Suprapubic skin (tissue), 4 donors: ENCODE measurements at regions not wholly inside any gene's neighbourhood (a gene's known extent, or its start where the extent isn't known, plus 50 kb on each side); places are given as distances from the start of the nearest gene placed in this dataset.

Experiments
- EP300 ChIP-seq: sonication (generic); formaldehyde crosslinking; IDR thresholded peaks from one replicate; pipeline ENCODE4 v1.6.1; 2017; ENCODE audit warnings: antibody characterized with exemption
- POLR2A ChIP-seq, 2 donors: fragments of 450-650 bp; IDR thresholded peaks; one replicate each; pipeline ENCODE4 v1.6.1; 2017; ENCODE audit warnings: antibody characterized with exemption in 2 of 2, mild to moderate bottlenecking in 2 of 2, moderate library complexity in 2 of 2
- POLR2AphosphoS5 ChIP-seq, 3 donors: sonication (generic); formaldehyde crosslinking; IDR thresholded peaks; one replicate each; pipeline ENCODE4 v1.6.1; 2017; ENCODE audit warnings: antibody characterized with exemption in 3 of 3
- TF ChIP-seq, protein P1 (sequence below), 2 donors: fragments of 200-600 bp in 1 of 2; fragments of 450-650 bp in 1 of 2; sonication (generic) in 1 of 2; IDR thresholded peaks; one replicate each; pipeline ENCODE4 v1.5.1; 2016 to 2019; ENCODE audit warnings: antibody characterized with exemption in 2 of 2, mild to moderate bottlenecking in 1 of 2, moderate library complexity in 1 of 2

DNA sequence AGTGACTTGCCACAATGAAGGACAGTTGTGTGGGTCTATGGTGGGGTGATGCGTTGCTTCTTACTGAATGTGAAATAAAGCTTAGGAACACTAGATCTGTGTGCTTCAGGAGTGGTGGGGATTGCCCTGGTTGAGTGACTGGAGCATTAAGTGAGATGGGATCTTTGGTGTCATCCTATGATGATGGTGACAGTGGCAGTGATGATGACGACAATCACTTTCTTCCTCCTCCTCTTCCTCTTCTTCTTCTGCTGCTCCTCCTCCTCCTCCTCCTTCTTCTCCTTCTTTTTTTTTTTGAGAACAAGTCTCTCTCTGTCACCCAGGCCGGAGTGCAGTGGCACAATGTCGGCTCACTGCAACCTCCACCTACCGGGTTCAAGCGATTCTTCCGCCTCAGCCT lies 396.8 kb downstream of the SEC14L1 start:
- TF ChIP-seq, protein P1, sequence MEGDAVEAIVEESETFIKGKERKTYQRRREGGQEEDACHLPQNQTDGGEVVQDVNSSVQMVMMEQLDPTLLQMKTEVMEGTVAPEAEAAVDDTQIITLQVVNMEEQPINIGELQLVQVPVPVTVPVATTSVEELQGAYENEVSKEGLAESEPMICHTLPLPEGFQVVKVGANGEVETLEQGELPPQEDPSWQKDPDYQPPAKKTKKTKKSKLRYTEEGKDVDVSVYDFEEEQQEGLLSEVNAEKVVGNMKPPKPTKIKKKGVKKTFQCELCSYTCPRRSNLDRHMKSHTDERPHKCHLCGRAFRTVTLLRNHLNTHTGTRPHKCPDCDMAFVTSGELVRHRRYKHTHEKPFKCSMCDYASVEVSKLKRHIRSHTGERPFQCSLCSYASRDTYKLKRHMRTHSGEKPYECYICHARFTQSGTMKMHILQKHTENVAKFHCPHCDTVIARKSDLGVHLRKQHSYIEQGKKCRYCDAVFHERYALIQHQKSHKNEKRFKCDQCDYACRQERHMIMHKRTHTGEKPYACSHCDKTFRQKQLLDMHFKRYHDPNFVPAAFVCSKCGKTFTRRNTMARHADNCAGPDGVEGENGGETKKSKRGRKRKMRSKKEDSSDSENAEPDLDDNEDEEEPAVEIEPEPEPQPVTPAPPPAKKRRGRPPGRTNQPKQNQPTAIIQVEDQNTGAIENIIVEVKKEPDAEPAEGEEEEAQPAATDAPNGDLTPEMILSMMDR (IDR thresholded peaks at IDR 0.05), result no peak
- TF ChIP-seq POLR2AphosphoS5 (IDR thresholded peaks at IDR 0.05) (no peak), POLR2A (IDR thresholded peaks at IDR 0.05) (no peak), EP300 (no peak)
